Thoracic aorta (tissue), 2 donors: ENCODE measurements at regions not wholly inside any gene's neighbourhood (a gene's known extent, or its start where the extent isn't known, plus 50 kb on each side); places are given as distances from the start of the nearest gene placed in this dataset.
"Not testable (repeated sequence)": the region's sequence is repeated elsewhere in the genome, so short reads cannot be mapped to it uniquely, and the experiment has no call there.

Experiments
- ATAC-seq: fragments of 150-250 bp; one replicate; pipeline ENCODE4 v1.8.0; 2017; ENCODE audit warnings: low read depth; ENCODE audit not compliant: insufficient number of reproducible peaks, low FRiP score
- DNase-seq: peaks from one replicate; pipeline ENCODE4 v3.0.0-alpha.2; 2020; ENCODE audit warnings: low spot score
- H3K27ac ChIP-seq, 2 donors: fragments of 200-600 bp; sonication (generic); 1 replicate in 1 of 2; 2 replicates in 1 of 2; pipeline ENCODE4 v1.5.1; 2016; ENCODE audit warnings: mild to moderate bottlenecking in 2 of 2, moderate library complexity in 2 of 2
- H3K27me3 ChIP-seq: fragments of 200-600 bp; sonication (generic); replicated peaks from 2 replicates; pipeline ENCODE4 v1.6.0; 2016; ENCODE audit warnings: mild to moderate bottlenecking; ENCODE audit not compliant: insufficient read depth
- H3K36me3 ChIP-seq: fragments of 200-600 bp; sonication (generic); one replicate; pipeline ENCODE4 v1.5.1; 2016
- H3K4me1 ChIP-seq, 2 donors: fragments of 200-600 bp; sonication (generic); 1 replicate in 1 of 2; 2 replicates in 1 of 2; pipeline versions ENCODE4 v1.5.1 to v1.6.0; 2016; ENCODE audit warnings: low read depth in 2 of 2, mild to moderate bottlenecking in 1 of 2; ENCODE audit not compliant: control insufficient read depth in 1 of 2
- H3K4me3 ChIP-seq: fragments of 200-600 bp; sonication (generic); 2 replicates; pipeline ENCODE4 v1.5.1; 2016; ENCODE audit warnings: mild to moderate bottlenecking
- H3K9me3 ChIP-seq: fragments of 200-600 bp; sonication (generic); 2 replicates; pipeline ENCODE4 v1.5.1; 2016
- CTCF ChIP-seq: fragments of 200-600 bp; sonication (generic); IDR thresholded peaks from one replicate; pipeline ENCODE4 v1.5.1; 2019; ENCODE audit warnings: antibody characterized with exemption

DNA sequence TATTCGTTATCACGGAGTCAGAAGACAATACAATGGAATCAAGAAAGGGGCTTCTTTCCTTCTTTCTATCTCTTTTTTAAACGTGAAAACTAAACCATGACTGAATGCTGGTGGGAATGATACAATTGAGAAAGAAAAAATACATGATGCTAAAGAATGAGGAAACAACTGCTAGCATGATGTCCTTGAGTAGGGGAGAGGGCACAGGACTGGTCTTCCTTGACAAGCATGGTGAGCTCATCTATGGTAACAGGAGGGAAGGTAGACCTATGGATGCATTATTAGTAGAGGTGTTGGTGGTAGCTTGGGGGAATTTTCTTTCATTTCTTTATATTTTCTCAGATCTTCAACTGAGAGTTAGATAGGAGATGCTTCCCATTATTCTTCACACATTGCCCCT, 88.9 kb upstream of the COL1A2 start:
- H3K27me3 ChIP-seq = no peaks in the 10 kb centered on the region
- no peaks in the 10 kb centered on the region for H3K9me3 ChIP-seq
- no peaks in the 10 kb centered on the region for H3K36me3 ChIP-seq
- H3K4me1 ChIP-seq = peaks cover 23 to 39% of the 10 kb centered on the region in 2 donors
- TF ChIP-seq CTCF = no peak
- DNase-seq (no peak), ATAC-seq (no peak)
- H3K27ac ChIP-seq = no peak overlapping the region
- H3K4me3 ChIP-seq = no peak overlapping the region

GRCh38 chr7:94307399-94308048, 87.2 kb upstream of the COL1A2 start:
- no peaks in the 10 kb centered on the region for H3K27me3 ChIP-seq
- ATAC-seq = no peak
- no peak for DNase-seq

DNA sequence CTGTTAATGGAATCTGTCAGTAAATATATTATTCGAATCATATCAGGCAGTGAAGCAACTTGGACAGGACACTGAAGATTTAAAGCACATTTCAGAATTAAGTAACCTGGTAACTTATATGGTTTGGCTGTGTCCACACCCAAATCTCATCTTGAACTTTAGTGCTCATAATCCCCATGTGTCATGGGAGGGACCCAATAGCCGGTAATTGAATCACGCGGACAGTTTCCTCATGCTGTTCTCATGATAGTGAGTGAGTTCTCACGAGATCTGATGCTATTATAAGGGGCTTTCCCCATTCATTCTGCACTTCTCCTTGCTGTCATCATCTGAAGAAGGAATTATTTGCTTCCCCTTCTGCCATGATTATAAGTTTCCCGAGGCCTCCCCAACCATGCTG, 83.2 kb upstream of the COL1A2 start:
- ATAC-seq (no peak), DNase-seq (no peak)
- Histone ChIP-seq H3K27ac (no peak overlapping the region), H3K27me3 (no peaks in the 10 kb centered on the region), H3K36me3 (no peaks in the 10 kb centered on the region), H3K4me3 (no peak overlapping the region), H3K4me1 (peaks cover 15 to 22% of the 10 kb centered on the region in 2 donors), H3K9me3 (no peaks in the 10 kb centered on the region)
- TF ChIP-seq CTCF = no peak

More at GRCh38 chr7:94307399-94308048, 87.2 kb upstream of the COL1A2 start:
- no peak overlapping the region for H3K4me3 ChIP-seq
- no peak overlapping the region for H3K27ac ChIP-seq
- peaks cover 10 to 22% of the 10 kb centered on the region in 2 donors for H3K4me1 ChIP-seq
- H3K36me3 ChIP-seq = no peaks in the 10 kb centered on the region
- no peak for TF ChIP-seq CTCF
- H3K9me3 ChIP-seq = no peaks in the 10 kb centered on the region

GRCh38 chr7:94313926-94314325, 80.8 kb upstream of the COL1A2 start:
- TF ChIP-seq CTCF = no peak
- Histone ChIP-seq H3K4me3 (peak overlapping the region; percentile 32), H3K36me3 (no peaks in the 10 kb centered on the region), H3K27me3 (no peaks in the 10 kb centered on the region), H3K27ac (peak overlapping the region; percentile 49 to 83), H3K4me1 (peaks cover 15 to 22% of the 10 kb centered on the region in 2 donors), H3K9me3 (no peaks in the 10 kb centered on the region)
- DNase-seq = no peak
- peak; percentile 65 for ATAC-seq

- peak overlapping the region; percentile 49 to 83 for H3K27ac ChIP-seq
- no peaks in the 10 kb centered on the region for H3K36me3 ChIP-seq
- no peaks in the 10 kb centered on the region for H3K27me3 ChIP-seq
- H3K4me1 ChIP-seq = peaks cover 15 to 22% of the 10 kb centered on the region in 2 donors
- no peak overlapping the region for H3K4me3 ChIP-seq
- H3K9me3 ChIP-seq = no peaks in the 10 kb centered on the region
- ATAC-seq (no peak), DNase-seq (no peak)
- no peak for TF ChIP-seq CTCF
Observed at GRCh38 chr7:94314413-94315410, 80.0 kb upstream of the COL1A2 start.

GRCh38 chr7:94321138-94321537, 73.6 kb upstream of the COL1A2 start:
- not testable (repeated sequence) for H3K27me3 ChIP-seq, ATAC-seq, H3K4me3 ChIP-seq, H3K9me3 ChIP-seq, H3K27ac ChIP-seq, H3K36me3 ChIP-seq, DNase-seq
- peaks cover 0 to 19% of the 10 kb centered on the region in 2 donors for H3K4me1 ChIP-seq
